Thoracic aorta (tissue), 2 donors: ENCODE measurements at regions not wholly inside any gene's neighbourhood (a gene's known extent, or its start where the extent isn't known, plus 50 kb on each side); places are given as distances from the start of the nearest gene placed in this dataset.

ENCODE experiments used
- ATAC-seq: fragments of 150-250 bp; one replicate; pipeline ENCODE4 v1.8.0; 2017; ENCODE audit warnings: low read depth; ENCODE audit not compliant: insufficient number of reproducible peaks, low FRiP score
- DNase-seq: peaks from one replicate; pipeline ENCODE4 v3.0.0-alpha.2; 2020; ENCODE audit warnings: low spot score
- H3K27ac ChIP-seq, 2 donors: fragments of 200-600 bp; sonication (generic); 1 replicate in 1 of 2; 2 replicates in 1 of 2; pipeline ENCODE4 v1.5.1; 2016; ENCODE audit warnings: mild to moderate bottlenecking in 2 of 2, moderate library complexity in 2 of 2
- H3K27me3 ChIP-seq: fragments of 200-600 bp; sonication (generic); replicated peaks from 2 replicates; pipeline ENCODE4 v1.6.0; 2016; ENCODE audit warnings: mild to moderate bottlenecking; ENCODE audit not compliant: insufficient read depth
- H3K36me3 ChIP-seq: fragments of 200-600 bp; sonication (generic); one replicate; pipeline ENCODE4 v1.5.1; 2016
- H3K4me1 ChIP-seq, 2 donors: fragments of 200-600 bp; sonication (generic); 1 replicate in 1 of 2; 2 replicates in 1 of 2; pipeline versions ENCODE4 v1.5.1 to v1.6.0; 2016; ENCODE audit warnings: low read depth in 2 of 2, mild to moderate bottlenecking in 1 of 2; ENCODE audit not compliant: control insufficient read depth in 1 of 2
- H3K4me3 ChIP-seq: fragments of 200-600 bp; sonication (generic); 2 replicates; pipeline ENCODE4 v1.5.1; 2016; ENCODE audit warnings: mild to moderate bottlenecking
- H3K9me3 ChIP-seq: fragments of 200-600 bp; sonication (generic); 2 replicates; pipeline ENCODE4 v1.5.1; 2016
- TF ChIP-seq, protein P1 (sequence below): fragments of 200-600 bp; sonication (generic); IDR thresholded peaks from one replicate; pipeline ENCODE4 v1.5.1; 2019; ENCODE audit warnings: antibody characterized with exemption

DNA sequence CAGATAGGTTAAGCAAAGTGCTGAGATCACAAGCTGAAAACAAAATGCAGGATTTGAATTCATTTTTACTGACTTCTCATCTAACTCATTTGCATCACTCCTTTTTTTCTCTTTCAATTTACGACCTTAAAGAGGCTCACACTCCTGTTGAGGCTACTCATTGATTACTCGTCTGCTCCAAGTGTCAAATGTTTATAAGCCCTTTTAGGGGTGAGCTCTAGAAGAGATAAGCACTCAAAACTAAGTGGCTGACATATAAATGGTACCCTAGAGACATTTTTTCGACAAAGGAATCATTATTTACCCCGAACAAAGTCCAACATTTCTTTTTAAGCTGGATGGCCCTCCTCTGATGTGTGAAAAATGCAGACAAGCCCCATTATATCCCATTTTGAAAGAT, 483.1 kb downstream of the MAT2B start:
- no peak overlapping the region for H3K27ac ChIP-seq
- no peak overlapping the region for H3K4me3 ChIP-seq
- DNase-seq, result no peak
- no peaks in the 10 kb centered on the region for H3K4me1 ChIP-seq
- TF ChIP-seq, protein P1, sequence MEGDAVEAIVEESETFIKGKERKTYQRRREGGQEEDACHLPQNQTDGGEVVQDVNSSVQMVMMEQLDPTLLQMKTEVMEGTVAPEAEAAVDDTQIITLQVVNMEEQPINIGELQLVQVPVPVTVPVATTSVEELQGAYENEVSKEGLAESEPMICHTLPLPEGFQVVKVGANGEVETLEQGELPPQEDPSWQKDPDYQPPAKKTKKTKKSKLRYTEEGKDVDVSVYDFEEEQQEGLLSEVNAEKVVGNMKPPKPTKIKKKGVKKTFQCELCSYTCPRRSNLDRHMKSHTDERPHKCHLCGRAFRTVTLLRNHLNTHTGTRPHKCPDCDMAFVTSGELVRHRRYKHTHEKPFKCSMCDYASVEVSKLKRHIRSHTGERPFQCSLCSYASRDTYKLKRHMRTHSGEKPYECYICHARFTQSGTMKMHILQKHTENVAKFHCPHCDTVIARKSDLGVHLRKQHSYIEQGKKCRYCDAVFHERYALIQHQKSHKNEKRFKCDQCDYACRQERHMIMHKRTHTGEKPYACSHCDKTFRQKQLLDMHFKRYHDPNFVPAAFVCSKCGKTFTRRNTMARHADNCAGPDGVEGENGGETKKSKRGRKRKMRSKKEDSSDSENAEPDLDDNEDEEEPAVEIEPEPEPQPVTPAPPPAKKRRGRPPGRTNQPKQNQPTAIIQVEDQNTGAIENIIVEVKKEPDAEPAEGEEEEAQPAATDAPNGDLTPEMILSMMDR, result no peak
- no peaks in the 10 kb centered on the region for H3K36me3 ChIP-seq
- ATAC-seq, result no peak
- H3K9me3 ChIP-seq, result no peaks in the 10 kb centered on the region
- no peaks in the 10 kb centered on the region for H3K27me3 ChIP-seq

DNA sequence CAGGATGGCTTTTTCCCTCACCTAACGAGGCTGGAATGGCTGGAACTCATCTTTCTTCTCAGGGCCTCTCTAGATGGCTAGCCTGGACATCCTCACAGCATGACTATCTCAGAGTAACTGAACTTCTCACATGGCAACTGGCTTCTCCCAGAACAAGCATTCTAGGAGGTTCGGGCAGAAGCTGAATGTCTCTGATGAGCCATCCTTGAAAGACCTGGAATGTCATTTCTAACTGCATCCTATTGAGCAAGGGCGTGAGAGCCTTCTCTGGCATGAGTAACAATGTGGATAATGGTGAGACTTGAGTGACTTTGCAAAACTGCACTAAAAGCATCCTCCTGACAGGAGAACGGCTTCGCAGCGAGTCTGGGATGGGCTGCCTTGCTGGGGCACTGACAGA, 487.7 kb downstream of the MAT2B start:
- Histone ChIP-seq H3K27me3 (no peaks in the 10 kb centered on the region), H3K4me3 (no peak overlapping the region), H3K36me3 (no peaks in the 10 kb centered on the region), H3K9me3 (no peaks in the 10 kb centered on the region), H3K4me1 (no peaks in the 10 kb centered on the region), H3K27ac (no peak overlapping the region)
- TF ChIP-seq, protein P1, result no peak
- ATAC-seq (no peak), DNase-seq (no peak)

DNA sequence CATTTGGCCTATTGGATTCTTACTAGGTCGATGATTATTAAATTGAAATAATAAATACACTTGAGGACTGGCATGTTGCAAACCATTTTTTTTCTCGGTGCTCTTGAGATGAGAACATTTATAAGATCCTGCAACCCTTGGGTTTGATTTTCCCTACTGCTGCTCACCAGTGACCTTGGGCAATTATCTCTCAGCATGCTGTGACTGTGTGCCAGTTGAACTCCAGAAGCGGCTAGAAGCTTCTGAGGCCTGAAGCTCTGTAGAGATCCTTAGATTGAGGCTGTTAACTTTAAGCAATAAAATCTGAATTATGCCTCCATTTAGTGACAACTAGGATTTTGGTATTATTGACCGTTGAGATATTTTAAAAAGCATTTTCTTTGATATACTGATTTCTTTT, 489.8 kb downstream of the MAT2B start:
- H3K27me3 ChIP-seq, result no peaks in the 10 kb centered on the region
- H3K9me3 ChIP-seq, result no peaks in the 10 kb centered on the region
- H3K4me1 ChIP-seq, result no peaks in the 10 kb centered on the region
- no peak overlapping the region for H3K27ac ChIP-seq
- no peak for DNase-seq
- H3K4me3 ChIP-seq, result no peak overlapping the region
- ATAC-seq, result no peak
- H3K36me3 ChIP-seq, result no peaks in the 10 kb centered on the region
- TF ChIP-seq, protein P1, result no peak

DNA sequence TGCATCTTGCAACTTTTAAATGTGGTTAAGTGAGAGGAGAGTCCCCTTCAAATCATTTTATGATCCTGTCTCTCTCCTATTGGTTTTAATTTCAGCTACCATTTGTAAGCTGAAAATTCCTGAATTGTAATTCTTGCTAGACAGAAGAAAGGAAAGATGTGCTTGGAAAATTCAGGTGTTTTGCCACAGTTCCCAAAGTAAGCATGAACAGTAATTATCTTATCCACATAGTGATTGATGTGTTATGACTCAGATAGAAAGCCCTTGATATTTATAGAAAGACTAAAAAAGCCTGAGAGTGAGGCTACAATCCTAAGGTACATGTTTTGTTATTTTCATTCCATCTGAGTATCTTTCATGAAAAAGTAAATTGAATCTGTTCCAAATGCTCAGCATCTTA, 492.5 kb downstream of the MAT2B start:
- Histone ChIP-seq H3K27me3 (no peaks in the 10 kb centered on the region), H3K27ac (no peak overlapping the region), H3K4me1 (no peaks in the 10 kb centered on the region), H3K36me3 (no peaks in the 10 kb centered on the region), H3K9me3 (no peaks in the 10 kb centered on the region), H3K4me3 (no peak overlapping the region)
- DNase-seq (no peak), ATAC-seq (no peak)
- TF ChIP-seq, protein P1, result no peak

DNA sequence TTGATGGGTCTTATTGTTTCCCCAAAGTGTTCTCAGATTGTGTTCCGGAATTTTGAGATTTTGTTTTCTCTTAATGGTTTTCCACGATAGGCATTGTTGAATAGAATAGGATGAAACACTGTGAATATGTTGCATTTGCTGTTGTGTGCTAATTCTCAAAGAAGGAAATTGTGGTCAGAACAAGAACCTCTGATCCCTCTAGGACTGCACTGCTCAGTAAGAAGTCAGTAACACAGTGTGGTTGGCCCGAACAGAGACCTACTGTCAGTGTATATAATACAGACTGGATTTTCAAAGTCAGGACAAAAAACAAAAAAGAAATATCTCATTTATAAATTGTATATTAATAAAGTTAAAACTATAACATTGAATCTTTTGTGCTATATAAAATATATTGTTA, 494.8 kb downstream of the MAT2B start:
- H3K9me3 ChIP-seq, result no peaks in the 10 kb centered on the region
- TF ChIP-seq, protein P1, result no peak
- ATAC-seq, result no peak
- no peaks in the 10 kb centered on the region for H3K36me3 ChIP-seq
- H3K27ac ChIP-seq, result no peak overlapping the region
- H3K4me1 ChIP-seq, result no peaks in the 10 kb centered on the region
- H3K27me3 ChIP-seq, result no peaks in the 10 kb centered on the region
- no peak overlapping the region for H3K4me3 ChIP-seq
- DNase-seq, result no peak
